Mammary epithelial cell (primary cell): ENCODE measurements at regions not wholly inside any gene's neighbourhood (a gene's known extent, or its start where the extent isn't known, plus 50 kb on each side); places are given as distances from the start of the nearest gene placed in this dataset.

Experiments used
- CTCF ChIP-seq, 2 donors: IDR thresholded peaks in 1 of 2; conservative IDR thresholded peaks in 1 of 2; 2 replicates each; pipeline ENCODE4 v1.5.1; 2011 to 2012; ENCODE audit warnings: inconsistent platforms in 2 of 2, low read length in 2 of 2, mild to moderate bottlenecking in 2 of 2, control low read depth in 1 of 2, low read depth in 1 of 2; ENCODE audit not compliant: insufficient read depth in 1 of 2; ENCODE audit errors: extremely low read depth in 1 of 2
- EZH2 ChIP-seq: IDR thresholded peaks from 2 replicates; pipeline ENCODE4 v1.6.1; 2012; ENCODE audit warnings: low read length, inconsistent platforms, borderline replicate concordance

GRCh38 chr3:150328654-150329040 is 79.5 kb upstream of the TSC22D2 start:
- TF ChIP-seq CTCF (conservative IDR thresholded peaks at IDR 0.05 in 1 of 2, IDR thresholded peaks at IDR 0.05 in 1 of 2; ENCODE audit: extremely low read depth in 1 of 2, insufficient read depth in 1 of 2, low read depth in 1 of 2, low read length in 2 of 2) (no peak), EZH2 (no peak)
